ENCODE measurements at regions not wholly inside any gene's neighbourhood (a gene's known extent, or its start where the extent isn't known, plus 50 kb on each side); places are given as distances from the start of the nearest gene placed in this dataset.

GRCh38 chr15:72840114-72840513 lies 56.6 kb upstream of the ADPGK start:
- Histone ChIP-seq H3K9me3 (no peaks in the 10 kb centered on the region), H3K27me3 (no peaks in the 10 kb centered on the region), H3K4me3 (no peak overlapping the region), H3K4me1 (peaks cover 0 to 8% (median 3%) of the 10 kb centered on the region in 4 donors), H3K36me3 (no peaks in the 10 kb centered on the region), H3K27ac (no peak overlapping the region)
- intact Hi-C loops (cut with DNase I; ENCODE audit: low total_unique reads): no loop called here
- no peak for DNase-seq
- no peak for TF ChIP-seq CTCF (IDR thresholded peaks at IDR 0.05)

GRCh38 chr15:72838311-72838731 lies 54.8 kb upstream of the ADPGK start:
- no peak overlapping the region for H3K4me3 ChIP-seq

GRCh38 chr15:72836676-72837330 lies 53.2 kb upstream of the ADPGK start:
- Histone ChIP-seq H3K36me3 (no peaks in the 10 kb centered on the region), H3K4me1 (peaks cover 0 to 8% (median 3%) of the 10 kb centered on the region in 4 donors), H3K9me3 (no peaks in the 10 kb centered on the region), H3K27me3 (no peaks in the 10 kb centered on the region), H3K4me3 (no peak overlapping the region), H3K27ac (no peak overlapping the region)
- DNase-seq: no peak
- intact Hi-C loops (cut with DNase I; ENCODE audit: low total_unique reads): no loop called here
- TF ChIP-seq CTCF (IDR thresholded peaks at IDR 0.05): no peak

More at GRCh38 chr15:72838311-72838731, 54.8 kb upstream of the ADPGK start:
- intact Hi-C loops (cut with DNase I; ENCODE audit: low total_unique reads): no loop called here
- peak overlapping the region; percentile 18 to 53 for H3K27ac ChIP-seq
- TF ChIP-seq CTCF (IDR thresholded peaks at IDR 0.05): no peak
- H3K4me1 ChIP-seq: peaks cover 0 to 8% (median 3%) of the 10 kb centered on the region in 4 donors
- H3K27me3 ChIP-seq: no peaks in the 10 kb centered on the region
- DNase-seq: peak; percentile 28 to 72
- H3K9me3 ChIP-seq: no peaks in the 10 kb centered on the region
- no peaks in the 10 kb centered on the region for H3K36me3 ChIP-seq

- Histone ChIP-seq H3K27ac (no peak overlapping the region), H3K4me1 (peaks cover 0 to 8% (median 3%) of the 10 kb centered on the region in 4 donors), H3K9me3 (no peaks in the 10 kb centered on the region), H3K27me3 (no peaks in the 10 kb centered on the region), H3K4me3 (no peak overlapping the region), H3K36me3 (no peaks in the 10 kb centered on the region)
- intact Hi-C loops (cut with DNase I; ENCODE audit: low total_unique reads): no loop called here
- TF ChIP-seq CTCF (IDR thresholded peaks at IDR 0.05): no peak
- no peak for DNase-seq
Observed at GRCh38 chr15:72835294-72835890, 51.8 kb upstream of the ADPGK start.

GRCh38 chr15:72833561-72833960 lies 50.0 kb upstream of the ADPGK start:
- TF ChIP-seq CTCF (IDR thresholded peaks at IDR 0.05): no peak

More at GRCh38 chr15:72833561-72833960, 50.0 kb upstream of the ADPGK start:
- H3K9me3 ChIP-seq: no peaks in the 10 kb centered on the region
- no peak overlapping the region for H3K4me3 ChIP-seq
- H3K27ac ChIP-seq: no peak overlapping the region
- DNase-seq: no peak
- intact Hi-C loops (cut with DNase I; ENCODE audit: low total_unique reads): no loop called here
- peaks cover 0 to 3% (median under 1%) of the 10 kb centered on the region in 4 donors for H3K4me1 ChIP-seq
- H3K36me3 ChIP-seq: no peaks in the 10 kb centered on the region
- no peaks in the 10 kb centered on the region for H3K27me3 ChIP-seq
